HAP-1 (cell line): ENCODE measurements at regions not wholly inside any gene's neighbourhood (a gene's known extent, or its start where the extent isn't known, plus 50 kb on each side); places are given as distances from the start of the nearest gene placed in this dataset.

ENCODE experiments used
- DNase-seq, 2 experiments: peaks; one replicate each; pipeline ENCODE4 v3.0.0-alpha.2; 2016 to 2020; ENCODE audit warnings: low spot score in 2 of 2
- H3K27me3 ChIP-seq: fragments of 250-450 bp; sonication (Bioruptor Pico); 2 replicates; pipeline ENCODE4 v1.5.1; 2020; ENCODE audit warnings: low read depth, mild to moderate bottlenecking, moderate library complexity
- H3K36me3 ChIP-seq: fragments of 250-450 bp; sonication (Bioruptor Pico); replicated peaks from 2 replicates; pipeline ENCODE4 v1.5.1; 2020; ENCODE audit warnings: mild to moderate bottlenecking
- H3K4me1 ChIP-seq: fragments of 250-450 bp; sonication (Bioruptor Pico); 2 replicates; pipeline ENCODE4 v1.5.1; 2020; ENCODE audit warnings: mild to moderate bottlenecking
- H3K4me3 ChIP-seq: fragments of 250-450 bp; sonication (Bioruptor Pico); 2 replicates; pipeline ENCODE4 v1.5.1; 2020; ENCODE audit warnings: mild to moderate bottlenecking, moderate library complexity
- H3K9me3 ChIP-seq: fragments of 250-450 bp; sonication (Bioruptor Pico); 2 replicates; pipeline ENCODE4 v1.5.1; 2020; ENCODE audit warnings: mild to moderate bottlenecking, moderate library complexity
- in situ Hi-C: fragments of 300-500 bp; cut with MboI; formaldehyde crosslinking; loops from 3 replicates; pipeline ENCODE4 v1.14.3; 2020; ENCODE audit warnings: low sequenced_read_pairs, inconsistent platforms, mixed read lengths

DNA sequence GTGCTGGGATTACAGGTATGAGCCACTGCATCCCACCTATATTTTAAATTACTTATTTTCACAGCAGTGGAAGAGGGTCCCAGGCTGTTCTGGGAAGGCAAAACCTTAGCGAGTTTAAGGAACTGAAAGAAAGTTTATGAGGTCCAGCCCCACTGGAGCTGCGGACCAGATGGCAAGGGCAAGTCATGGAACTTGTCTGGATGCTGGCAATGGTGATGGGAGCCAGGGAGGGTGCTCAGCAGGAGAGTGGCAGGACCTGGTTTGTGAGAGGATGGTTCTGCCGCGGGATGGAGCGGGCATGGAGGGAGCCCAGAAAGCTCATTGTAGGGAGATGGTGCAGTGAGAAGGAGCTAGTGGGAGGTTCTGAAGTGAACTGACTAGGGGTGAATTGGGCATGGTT is 50.6 kb upstream of the SLC45A1 start:
- DNase-seq = no peak
- no peak overlapping the region for H3K4me3 ChIP-seq

DNA sequence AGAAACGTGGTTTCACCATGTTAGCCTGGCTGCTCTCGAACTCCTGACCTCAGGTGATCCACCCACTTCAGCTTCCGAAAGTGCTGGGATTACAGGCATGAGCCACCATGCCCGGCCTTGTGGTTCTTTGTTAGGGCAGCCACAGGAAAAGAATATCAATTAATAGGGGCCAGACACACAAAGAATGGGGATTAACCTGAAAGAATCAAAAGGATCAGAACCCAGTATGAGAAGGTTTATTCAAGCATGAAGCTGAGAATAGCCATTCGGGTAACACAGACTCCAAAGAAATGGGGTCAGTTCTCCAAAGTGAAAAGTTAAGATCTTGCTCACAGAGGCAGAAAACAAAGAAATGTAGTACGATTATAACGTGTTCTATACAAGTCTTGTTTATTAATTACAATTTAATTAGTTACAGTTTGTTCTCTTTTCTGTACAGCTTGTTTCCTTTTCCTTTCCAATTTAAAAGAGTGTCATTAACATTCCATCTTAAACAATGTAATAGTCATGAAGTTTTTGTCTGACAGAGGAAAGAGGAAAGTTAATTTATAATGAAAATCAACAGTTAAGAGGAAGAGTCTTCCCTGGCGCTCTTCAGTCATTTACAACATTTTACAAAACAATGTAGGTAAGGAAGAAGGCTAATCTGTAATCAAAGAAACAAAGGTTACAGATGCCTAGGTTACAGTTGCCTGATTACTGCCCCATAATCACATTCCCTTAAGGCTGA is 51.3 kb upstream of the SLC45A1 start:
- Histone ChIP-seq H3K4me3 (no peak overlapping the region), H3K4me1 (peaks cover 4% of the 10 kb centered on the region; the same call in 1 of the 2 replicates), H3K27me3 (no peaks in the 10 kb centered on the region), H3K36me3 (no peaks in the 10 kb centered on the region), H3K9me3 (no peaks in the 10 kb centered on the region)
- in situ Hi-C loops = no loop called here
- DNase-seq = peak; percentile 71 to 90

More for the DNA sequence above, 50.6 kb upstream of the SLC45A1 start:
- Histone ChIP-seq H3K4me1 (peaks cover 4% of the 10 kb centered on the region; the same call in 1 of the 2 replicates), H3K27me3 (no peaks in the 10 kb centered on the region), H3K36me3 (no peaks in the 10 kb centered on the region), H3K9me3 (no peaks in the 10 kb centered on the region)
- in situ Hi-C loops = no loop called here

DNA sequence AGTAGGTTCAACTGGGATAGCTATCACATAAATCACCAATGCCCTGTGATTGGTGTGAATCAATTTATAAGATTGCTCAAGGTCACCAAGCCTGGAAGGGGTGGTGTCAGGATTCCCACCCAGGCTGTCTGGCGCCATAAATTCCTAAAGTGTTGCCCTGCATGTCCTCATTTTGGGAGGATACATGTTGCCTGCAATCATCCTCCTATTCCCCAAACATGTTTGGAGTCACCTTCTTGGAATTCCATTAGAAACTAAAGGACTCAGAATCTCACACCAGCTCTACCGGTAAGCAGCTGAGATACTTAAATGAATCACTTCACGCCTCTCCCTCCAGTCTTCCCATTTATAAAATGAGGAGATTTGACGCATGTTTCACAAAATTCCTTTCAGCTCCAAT is 54.1 kb upstream of the SLC45A1 start:
- H3K9me3 ChIP-seq = no peaks in the 10 kb centered on the region
- H3K4me3 ChIP-seq = no peak overlapping the region
- no peak for DNase-seq

DNA sequence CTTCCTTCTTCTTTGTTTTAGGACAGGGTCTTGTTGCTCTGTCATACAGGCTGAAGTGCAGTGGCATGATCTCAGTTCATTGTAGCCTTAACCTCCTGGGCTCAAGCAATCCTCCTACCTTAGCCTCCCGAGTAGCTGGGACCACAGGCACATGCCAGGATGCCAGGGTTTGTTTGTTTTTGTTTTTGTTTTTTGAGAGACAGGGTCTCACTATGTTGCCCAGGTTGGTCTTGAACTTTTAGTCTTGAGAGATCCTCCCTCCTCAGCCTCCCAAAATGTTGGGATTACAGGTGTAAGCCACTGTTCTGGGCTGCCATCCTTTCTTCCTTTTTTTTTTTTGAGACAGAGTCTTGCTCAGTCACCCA is 56.5 kb upstream of the SLC45A1 start:
- Histone ChIP-seq H3K36me3 (no peaks in the 10 kb centered on the region), H3K9me3 (no peaks in the 10 kb centered on the region), H3K27me3 (0 out of 2 replicates have a peak, but pooled peaks cover 5% of the 10 kb centered on the region), H3K4me3 (no peak overlapping the region), H3K4me1 (no peaks in the 10 kb centered on the region)
- no peak for DNase-seq
- in situ Hi-C loops = no loop called here

More for the DNA sequence above, 54.1 kb upstream of the SLC45A1 start:
- in situ Hi-C loops = no loop called here
- peaks cover 4% of the 10 kb centered on the region; the same call in 1 of the 2 replicates for H3K4me1 ChIP-seq
- H3K36me3 ChIP-seq = no peaks in the 10 kb centered on the region
- 0 out of 2 replicates have a peak, but pooled peaks cover 5% of the 10 kb centered on the region for H3K27me3 ChIP-seq

DNA sequence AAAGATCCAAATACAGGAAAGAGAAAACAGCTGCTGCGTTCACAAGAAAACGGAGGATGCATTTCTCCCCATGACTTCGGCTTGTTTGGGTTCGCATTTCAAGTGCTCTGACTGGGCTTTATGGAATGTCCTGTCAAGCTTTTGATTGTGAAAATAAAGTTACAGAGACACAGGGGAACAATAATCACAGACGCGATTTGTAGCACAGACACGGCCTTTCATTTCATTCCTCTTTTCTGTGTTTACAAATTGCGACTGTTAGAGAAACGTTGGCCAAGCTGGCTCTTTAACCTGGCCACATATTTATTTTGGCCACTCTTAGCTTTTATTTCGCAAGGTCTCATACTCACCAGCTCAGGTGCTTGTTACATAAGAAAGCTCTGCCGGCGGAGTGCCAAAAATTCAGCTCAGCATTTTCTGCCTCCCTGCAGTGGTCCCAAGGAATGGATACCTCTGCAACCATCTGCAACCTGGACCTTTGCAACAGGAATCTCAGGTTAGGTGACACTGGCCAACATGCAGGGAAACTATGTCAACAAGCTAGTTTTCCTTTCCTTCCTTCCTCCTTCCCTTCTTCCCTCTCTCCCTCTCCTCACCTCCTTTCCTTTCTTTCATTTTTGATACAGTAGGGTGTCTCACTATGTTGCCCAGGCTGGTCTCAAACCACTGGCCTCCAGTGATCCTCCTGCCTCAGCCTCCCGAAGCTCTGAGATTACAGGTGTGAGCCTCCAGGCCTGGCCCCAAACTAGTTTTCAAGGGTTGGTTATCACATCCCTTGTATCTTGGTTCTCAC is 58.2 kb upstream of the SLC45A1 start:
- no peaks in the 10 kb centered on the region for H3K9me3 ChIP-seq
- H3K36me3 ChIP-seq = no peaks in the 10 kb centered on the region
- in situ Hi-C loops = no loop called here
- 0 out of 2 replicates have a peak, but pooled peaks cover 5% of the 10 kb centered on the region for H3K27me3 ChIP-seq
- no peak for DNase-seq
- H3K4me1 ChIP-seq = no peaks in the 10 kb centered on the region
- no peak overlapping the region for H3K4me3 ChIP-seq

DNA sequence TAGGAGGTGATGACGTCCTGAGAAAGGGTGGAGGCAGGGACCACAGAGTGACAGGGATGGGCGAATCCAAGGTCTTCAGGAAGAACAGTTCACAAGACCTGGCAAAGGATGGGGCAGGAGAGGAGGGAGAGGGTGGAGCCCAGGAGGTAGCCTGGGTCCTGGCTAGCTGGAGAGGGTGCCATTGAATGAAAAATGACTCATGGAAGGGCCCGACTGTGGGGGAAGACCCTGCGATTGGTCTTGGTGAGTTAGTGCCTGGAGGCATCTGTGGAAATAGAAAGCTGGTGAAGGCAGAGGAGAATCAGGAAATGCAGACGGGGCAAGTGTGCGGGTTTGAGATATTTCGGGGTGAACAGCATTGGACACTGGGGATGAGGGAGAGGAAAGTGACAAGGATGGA is 60.3 kb upstream of the SLC45A1 start:
- no peak for DNase-seq
- in situ Hi-C loops = no loop called here

DNA sequence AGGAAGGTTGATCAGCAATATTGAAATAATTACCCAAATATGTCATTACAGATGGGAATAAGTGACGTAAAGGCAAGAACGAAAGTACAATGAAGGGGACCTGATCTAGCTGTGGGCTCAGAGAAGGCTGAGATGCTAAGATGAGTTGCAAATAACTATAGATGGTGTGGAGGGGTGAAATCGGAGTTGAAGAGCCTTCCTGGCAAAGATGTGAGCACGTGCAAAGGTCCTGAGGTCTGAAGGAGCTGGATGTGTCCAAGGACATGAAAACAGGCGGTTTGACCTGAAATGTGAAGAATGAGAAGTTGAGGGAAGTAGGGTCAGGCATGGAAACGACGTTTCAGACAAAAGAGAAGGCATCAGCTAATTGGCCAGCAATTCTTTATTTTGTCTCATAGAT is 61.6 kb upstream of the SLC45A1 start:
- no peak for DNase-seq
- in situ Hi-C loops = no loop called here
- Histone ChIP-seq H3K4me3 (no peak overlapping the region), H3K27me3 (0 out of 2 replicates have a peak, but pooled peaks cover 5% of the 10 kb centered on the region), H3K4me1 (no peaks in the 10 kb centered on the region), H3K36me3 (no peaks in the 10 kb centered on the region), H3K9me3 (no peaks in the 10 kb centered on the region)

More for the DNA sequence above, 60.3 kb upstream of the SLC45A1 start:
- H3K36me3 ChIP-seq = no peaks in the 10 kb centered on the region
- no peak overlapping the region for H3K4me3 ChIP-seq
- H3K4me1 ChIP-seq = no peaks in the 10 kb centered on the region
- no peaks in the 10 kb centered on the region for H3K9me3 ChIP-seq
- H3K27me3 ChIP-seq = 0 out of 2 replicates have a peak, but pooled peaks cover 5% of the 10 kb centered on the region

DNA sequence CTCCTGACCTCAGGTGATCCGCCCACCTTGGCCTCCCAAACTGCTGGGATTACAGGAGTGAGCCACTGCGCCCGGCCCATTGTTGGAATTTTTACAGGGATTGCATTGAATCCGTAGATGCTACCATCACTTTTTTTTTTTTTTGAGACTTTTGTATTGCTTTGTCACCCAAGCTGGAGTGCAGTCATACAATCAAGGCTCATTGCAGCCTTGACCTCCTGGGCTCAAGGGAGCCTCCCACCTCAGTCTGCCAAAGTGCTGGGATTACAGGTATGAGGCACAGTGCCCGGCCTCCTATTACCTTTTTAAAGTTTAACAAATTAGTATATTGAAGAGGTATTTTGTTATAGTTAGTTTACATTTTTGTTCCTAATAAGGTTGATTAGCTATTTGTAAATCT is 62.2 kb upstream of the SLC45A1 start:
- in situ Hi-C loops = no loop called here
- Histone ChIP-seq H3K36me3 (no peaks in the 10 kb centered on the region), H3K4me3 (no peak overlapping the region), H3K9me3 (no peaks in the 10 kb centered on the region), H3K4me1 (no peaks in the 10 kb centered on the region), H3K27me3 (0 out of 2 replicates have a peak, but pooled peaks cover 5% of the 10 kb centered on the region)
- DNase-seq = no peak

DNA sequence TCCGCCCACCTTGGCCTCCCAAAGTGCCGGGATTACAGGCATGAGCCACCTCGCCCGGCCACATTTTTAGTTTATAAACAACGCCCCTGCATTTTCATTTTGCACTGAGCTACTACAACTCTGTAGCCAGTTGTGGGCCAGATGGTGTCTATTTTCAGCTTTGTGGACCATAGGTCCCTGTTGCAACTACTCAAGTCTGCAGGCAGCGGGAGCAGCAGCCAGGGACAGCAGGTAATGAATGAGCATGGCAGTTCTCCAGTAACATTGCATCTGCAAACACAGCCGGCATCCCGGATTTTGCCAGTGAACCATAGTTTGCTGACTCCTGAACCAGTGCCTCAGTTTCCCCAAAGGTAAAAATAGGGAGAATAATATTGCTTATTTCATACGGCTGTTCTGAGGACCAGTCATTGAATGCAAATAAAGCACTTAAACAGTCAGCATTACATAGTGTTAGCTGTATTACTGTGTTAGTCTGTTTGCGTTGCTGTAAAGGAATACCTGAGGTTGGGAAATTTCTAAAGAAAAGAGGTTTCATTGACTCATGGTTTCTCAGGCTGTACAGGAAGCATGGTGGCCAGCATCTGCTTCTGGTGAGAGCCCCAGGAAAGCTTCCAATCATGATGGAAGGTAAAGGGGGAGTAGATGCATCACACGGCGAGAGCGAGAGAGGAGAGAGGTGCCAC is 65.5 kb upstream of the SLC45A1 start:
- no peaks in the 10 kb centered on the region for H3K27me3 ChIP-seq

DNA sequence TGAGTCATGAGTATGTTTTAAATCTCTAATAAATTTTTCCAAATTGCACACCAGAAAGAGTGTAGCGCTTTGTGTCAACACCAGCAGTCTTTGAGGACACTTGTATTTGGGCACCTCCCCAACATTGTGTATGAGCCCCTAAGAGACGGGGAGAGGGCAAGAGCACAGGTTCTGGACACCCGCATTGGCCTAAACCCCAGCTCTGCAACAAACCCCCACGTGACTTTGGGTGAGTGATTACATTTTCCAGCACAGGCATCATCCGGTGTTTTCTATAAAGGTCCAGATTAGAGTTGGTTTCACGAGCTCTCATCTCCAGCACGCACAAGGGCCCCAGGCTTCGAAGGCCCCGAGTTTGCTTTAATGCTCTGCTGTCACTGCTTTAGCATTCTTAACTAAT is 66.3 kb upstream of the SLC45A1 start:
- H3K4me1 ChIP-seq = no peaks in the 10 kb centered on the region
- DNase-seq = no peak
- in situ Hi-C loops = no loop called here

More for the DNA sequence above, 65.5 kb upstream of the SLC45A1 start:
- DNase-seq = no peak
- no peak overlapping the region for H3K4me3 ChIP-seq
- no peaks in the 10 kb centered on the region for H3K4me1 ChIP-seq
- in situ Hi-C loops = no loop called here
- H3K9me3 ChIP-seq = no peaks in the 10 kb centered on the region
- no peaks in the 10 kb centered on the region for H3K36me3 ChIP-seq

DNA sequence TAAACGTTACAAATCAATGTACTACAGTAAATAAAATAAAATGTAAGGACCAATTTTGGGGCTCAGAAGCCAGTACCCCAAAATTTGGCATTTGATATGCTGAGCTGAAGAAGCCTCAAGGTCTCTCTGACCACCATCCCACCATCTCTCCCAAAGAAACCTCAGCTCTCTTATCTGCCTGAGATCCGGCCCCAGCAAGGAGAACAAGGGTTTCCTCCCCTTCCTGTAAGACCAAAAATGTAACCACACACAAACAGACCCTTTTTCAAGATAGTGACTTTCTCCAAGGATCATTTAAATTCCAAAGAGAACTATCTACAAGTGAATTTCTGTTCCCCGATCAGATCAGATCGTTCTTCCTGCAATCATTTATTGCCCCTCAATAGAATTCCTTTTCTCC is 68.1 kb upstream of the SLC45A1 start:
- in situ Hi-C loops = no loop called here
- Histone ChIP-seq H3K27me3 (no peaks in the 10 kb centered on the region), H3K4me3 (no peak overlapping the region), H3K36me3 (no peaks in the 10 kb centered on the region), H3K4me1 (no peaks in the 10 kb centered on the region), H3K9me3 (no peaks in the 10 kb centered on the region)
- DNase-seq = no peak

More for the DNA sequence above, 66.3 kb upstream of the SLC45A1 start:
- Histone ChIP-seq H3K4me3 (no peak overlapping the region), H3K9me3 (no peaks in the 10 kb centered on the region), H3K36me3 (no peaks in the 10 kb centered on the region), H3K27me3 (no peaks in the 10 kb centered on the region)

DNA sequence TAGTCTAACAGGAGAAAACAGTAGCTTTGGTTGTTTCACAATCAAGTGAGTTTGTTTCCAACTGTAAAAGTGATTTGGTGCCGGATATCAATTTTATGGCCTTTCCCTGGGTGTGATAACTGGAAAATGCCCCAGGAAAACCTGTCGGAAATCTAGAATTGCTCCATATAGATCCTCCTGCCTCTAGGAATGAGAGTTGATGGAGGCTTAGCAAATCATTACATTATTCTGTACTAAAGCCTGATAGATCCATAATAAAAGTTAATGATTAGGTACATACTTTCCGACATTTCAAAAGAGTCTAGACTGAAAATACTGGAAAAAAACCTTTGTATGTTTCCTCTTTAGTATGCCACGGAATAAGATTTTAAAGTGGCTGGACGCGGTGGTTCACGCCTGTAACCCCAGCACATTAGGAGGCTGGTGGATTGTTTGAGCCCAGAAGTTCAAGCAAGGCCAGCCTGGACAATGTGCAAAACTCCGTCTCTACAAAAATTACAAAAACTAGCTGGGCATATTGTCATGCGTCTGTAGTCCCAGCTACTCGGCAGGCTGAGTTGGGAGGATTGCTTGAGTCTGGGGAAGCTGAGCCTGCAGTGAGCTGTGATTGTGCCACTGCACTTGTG is 70.0 kb upstream of the SLC45A1 start:
- in situ Hi-C loops = no loop called here
- Histone ChIP-seq H3K4me1 (no peaks in the 10 kb centered on the region), H3K36me3 (no peaks in the 10 kb centered on the region), H3K9me3 (no peaks in the 10 kb centered on the region), H3K27me3 (no peaks in the 10 kb centered on the region), H3K4me3 (no peak overlapping the region)
- DNase-seq = no peak

DNA sequence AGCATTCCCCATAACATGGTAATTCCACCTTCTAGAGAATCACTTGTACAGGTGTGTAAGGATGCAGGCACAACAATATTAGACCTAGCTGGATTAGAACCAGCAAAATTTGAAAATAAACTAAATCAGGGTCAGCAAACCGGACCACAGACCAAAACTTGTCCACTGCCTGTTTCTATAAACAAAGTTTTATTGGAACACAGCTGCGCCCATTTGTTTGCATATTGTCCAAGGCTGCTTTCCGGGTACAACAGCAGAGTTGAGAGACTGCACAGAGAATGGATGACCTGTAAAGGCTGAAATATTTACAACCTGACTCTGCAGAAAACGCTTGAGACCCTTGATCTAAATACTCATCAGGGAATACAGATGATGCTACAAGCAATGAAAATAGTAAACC is 73.6 kb upstream of the SLC45A1 start:
- no peaks in the 10 kb centered on the region for H3K9me3 ChIP-seq
- in situ Hi-C loops = no loop called here
- H3K4me3 ChIP-seq = no peak overlapping the region
- no peaks in the 10 kb centered on the region; the same call in 1 of the 2 replicates for H3K4me1 ChIP-seq
- H3K27me3 ChIP-seq = no peaks in the 10 kb centered on the region
- no peaks in the 10 kb centered on the region for H3K36me3 ChIP-seq
- no peak for DNase-seq
